NCI-H1436 (cell line): ENCODE measurements at regions not wholly inside any gene's neighbourhood (a gene's known extent, or its start where the extent isn't known, plus 50 kb on each side); places are given as distances from the start of the nearest gene placed in this dataset.
A peak's percentile ranks its signal among the peaks of the same experiment; 100 is the strongest.

Experiments
- DNase-seq: peaks from one replicate; lab custom pipeline; 2025; lab: John Stamatoyannopoulos, UW

DNA sequence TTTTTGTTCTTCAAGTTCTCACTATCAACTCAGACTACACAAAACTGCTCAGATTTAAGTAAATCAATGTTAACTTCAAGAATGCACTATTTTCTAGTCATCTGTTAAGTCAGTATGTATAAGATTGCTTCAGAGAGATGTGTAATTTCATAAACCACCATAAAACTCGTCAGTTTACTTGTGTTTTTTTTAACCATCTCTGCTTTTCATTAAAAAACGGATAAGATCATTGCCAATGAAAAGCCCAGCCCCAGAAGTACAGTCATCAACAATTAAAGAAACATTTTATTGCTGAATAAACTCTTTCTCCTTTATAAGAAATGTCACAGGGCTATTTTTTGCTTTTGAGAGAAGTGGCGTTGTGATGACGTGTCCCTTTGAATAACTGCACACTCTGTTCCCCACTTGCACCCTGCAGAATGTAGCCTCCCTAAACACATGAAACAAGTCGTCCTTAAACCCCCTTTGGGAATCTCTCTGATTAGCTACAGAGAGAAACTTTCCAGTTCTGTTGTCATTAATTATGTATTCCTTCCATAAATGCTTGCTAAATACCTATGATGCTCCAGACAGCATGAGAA, 202.7 kb upstream of the FOXD3 start:
- no peak for DNase-seq

DNA sequence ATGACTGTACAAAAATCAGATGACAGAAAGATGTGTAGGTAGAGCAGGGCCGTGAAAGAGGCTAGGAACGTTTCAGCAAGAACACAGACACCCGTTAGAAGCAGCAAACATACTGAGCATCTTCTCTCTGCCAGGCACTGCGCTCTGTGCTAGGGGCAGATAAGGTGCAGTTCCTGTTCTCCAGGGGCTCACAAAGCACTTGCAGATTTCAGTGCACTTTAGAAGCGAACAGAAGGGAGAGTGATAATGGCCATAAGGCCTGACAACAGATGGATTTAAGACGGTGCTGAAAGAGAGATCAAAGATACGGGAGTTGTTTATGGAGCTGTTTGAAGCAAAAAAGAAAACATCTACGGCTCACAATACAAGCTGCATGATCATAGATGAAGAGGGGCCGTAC, 200.3 kb upstream of the FOXD3 start:
- DNase-seq: no peak

DNA sequence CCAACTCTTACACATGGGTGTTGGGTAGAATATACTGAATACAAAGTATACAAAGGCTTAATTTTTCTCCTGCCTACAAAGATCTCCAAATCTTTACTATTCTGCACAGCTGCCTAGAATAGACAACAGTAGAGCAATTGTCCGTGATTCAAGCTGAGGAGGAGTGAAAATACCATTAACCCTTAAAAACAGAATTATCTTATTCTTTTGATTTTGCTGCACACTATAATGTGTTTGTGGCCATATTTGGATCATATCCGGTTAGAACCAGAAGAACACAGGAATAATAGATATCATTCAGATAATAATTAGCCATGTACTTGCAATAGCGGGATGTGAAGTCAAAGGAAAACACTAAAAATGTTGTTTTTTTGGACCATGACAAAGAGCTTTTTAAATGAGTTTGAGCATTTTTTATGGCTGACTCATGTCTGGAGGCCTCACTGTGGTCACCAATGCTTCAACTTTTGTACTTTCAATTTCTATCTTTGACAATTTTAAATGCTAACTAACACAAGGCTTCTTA, 197.6 kb upstream of the FOXD3 start:
- no peak for DNase-seq

DNA sequence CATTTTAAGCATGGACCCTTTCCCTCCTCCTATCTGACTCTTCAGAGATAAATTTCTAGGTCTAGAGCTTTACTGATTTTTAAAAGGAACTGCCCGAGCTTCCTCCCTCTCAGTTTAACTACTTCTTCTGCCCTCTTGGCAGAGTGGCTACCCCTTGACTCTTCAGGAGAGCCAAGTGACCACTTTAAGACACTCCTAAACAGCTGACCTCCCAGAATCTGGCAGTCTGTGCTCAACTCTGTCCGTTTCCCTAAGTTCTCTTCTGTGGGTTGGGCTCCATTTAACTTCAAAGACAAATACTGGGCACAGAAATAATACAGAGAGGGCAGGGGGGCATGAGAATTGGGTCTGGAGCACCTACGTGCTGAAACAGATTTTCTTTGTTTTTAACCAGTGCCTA, 196.3 kb upstream of the FOXD3 start:
- no peak for DNase-seq

DNA sequence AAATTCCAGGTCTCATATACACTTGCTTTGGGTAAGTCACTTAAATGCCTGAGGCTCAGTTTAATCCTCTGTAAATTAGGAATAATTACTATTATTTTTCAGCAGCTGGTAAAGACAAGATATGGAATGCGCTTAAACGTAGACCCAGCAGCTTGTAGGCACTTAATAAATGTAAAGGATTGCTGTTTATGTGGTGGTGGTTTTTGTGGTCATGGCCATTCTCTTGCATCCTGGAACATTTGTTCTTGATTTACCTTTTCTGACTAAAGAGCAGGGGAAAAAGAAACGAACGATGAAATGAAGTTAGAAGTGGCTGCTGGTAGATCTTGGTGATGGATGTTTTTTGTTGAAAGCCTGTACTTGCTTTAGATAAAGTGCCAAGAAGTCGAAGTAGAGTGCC, 195.0 kb upstream of the FOXD3 start:
- DNase-seq: no peak

DNA sequence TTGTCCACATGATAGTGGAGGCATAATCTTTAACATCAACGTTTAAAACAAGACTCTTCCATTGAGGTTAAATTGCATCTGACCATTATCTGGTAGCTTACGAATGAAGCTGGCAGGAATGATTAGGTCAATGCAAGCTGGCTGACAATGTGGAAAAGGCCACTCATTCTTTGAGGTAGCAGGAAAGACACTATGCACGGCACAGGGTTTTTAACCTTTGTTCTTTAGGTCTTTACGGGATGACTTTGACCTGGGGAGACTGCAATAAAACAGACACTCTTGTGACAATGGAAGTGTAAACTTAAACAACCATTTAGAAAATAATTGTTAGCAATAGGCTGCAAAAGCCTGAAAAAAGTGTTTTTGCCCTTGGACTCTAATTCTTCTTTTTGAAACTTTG, 193.8 kb upstream of the FOXD3 start:
- DNase-seq: no peak

DNA sequence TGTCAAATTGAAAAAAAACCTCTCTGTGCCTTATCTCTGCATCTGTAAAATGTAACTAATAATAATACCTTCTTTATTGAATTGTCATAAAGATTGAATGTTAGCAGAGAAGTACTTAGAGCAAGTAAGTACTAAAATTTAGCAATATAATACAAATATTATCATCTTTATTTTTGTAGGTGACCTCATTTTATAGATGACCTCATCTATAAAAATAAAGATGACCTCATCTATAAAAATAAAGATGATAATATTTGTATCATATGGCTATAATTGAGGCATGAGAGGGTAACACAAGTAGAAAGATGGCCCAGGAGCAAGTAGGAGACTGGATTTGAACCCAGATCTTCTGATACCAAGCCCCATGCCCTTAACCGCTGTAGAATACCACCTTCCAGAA, 193.2 kb upstream of the FOXD3 start:
- DNase-seq: no peak

DNA sequence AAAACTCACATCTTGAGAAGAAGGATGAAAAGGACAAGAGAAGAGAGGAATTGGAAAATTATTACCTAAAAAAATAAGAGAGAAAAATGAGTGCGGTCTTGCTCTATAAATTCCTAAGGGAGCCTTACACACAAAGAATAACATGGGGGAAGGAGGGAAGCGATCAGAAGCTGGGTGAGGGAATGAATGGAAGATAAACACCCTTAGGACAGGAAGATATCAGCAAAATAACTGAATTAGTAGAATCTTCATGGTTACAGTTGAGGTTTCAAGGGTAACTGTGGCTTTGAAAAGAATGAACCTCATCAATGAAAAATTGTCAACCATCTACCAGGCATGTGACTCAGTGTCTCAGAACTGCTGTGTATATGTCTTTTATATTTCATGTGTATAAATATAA, 192.5 kb upstream of the FOXD3 start:
- no peak for DNase-seq

DNA sequence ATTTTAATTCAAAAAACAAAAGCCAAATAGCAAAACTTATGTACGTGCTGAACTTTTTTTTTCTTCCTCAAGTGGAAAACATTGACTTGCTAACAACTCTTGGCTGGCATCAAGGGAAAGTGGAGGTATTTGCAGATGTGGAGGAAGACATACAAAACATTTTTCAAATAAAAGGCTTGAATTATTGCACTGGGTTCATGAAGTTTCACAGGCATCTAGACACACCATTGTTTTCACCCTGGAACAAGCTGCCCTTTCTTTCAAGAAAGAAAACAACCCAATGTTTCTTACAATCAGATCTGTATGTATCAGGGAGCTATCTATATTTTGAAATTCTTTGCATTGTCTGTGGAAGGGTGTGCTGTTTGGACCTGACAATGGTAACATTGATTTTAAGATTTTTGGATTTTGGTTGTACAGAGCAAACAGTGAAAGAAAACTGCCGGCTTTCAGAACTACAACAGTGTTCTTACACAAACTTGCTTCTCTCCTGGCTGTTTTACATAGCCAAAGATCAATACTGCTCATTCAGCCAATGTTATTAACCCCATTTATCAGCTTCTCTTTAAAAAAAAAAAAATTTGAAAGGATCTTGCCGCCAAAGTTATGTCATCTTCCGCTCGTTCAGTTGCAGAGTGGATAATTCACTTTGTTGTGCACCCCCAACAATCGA, 187.7 kb upstream of the FOXD3 start:
- DNase-seq: no peak

DNA sequence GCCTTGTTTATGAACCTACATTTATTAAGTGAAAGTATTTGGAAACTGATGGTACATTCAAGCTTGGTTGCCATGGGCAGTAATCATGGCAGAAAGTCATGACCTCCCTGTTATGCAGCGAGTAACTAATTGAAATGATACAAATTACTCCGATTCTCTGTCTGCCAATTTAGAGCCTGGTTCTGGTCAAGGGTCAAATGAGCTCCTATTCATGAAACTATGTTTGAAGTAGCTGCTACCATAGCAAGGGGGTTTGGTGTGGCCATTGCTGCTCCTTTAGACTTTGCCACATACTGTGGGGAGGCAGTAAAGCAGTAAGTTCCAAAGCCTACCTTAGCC, 187.2 kb upstream of the FOXD3 start:
- no peak for DNase-seq

DNA sequence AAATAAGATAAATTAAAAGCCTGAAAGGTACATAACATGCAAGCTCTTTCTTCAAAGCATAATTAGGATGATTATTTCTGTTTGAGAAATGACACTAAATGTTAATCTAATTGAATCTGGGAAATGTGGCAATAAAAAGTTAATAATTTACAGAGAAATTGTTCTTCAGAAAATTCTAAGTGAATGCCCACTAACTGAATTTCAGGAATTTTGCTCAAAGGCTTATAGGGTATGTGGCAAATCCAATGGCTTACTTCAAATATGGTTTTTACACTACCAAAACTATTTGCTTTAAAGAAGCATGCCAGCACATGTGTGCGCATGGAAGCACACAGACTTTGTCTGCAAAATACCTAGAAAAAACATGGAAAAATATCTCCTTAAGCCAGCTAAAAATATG, 186.6 kb upstream of the FOXD3 start:
- no peak for DNase-seq

DNA sequence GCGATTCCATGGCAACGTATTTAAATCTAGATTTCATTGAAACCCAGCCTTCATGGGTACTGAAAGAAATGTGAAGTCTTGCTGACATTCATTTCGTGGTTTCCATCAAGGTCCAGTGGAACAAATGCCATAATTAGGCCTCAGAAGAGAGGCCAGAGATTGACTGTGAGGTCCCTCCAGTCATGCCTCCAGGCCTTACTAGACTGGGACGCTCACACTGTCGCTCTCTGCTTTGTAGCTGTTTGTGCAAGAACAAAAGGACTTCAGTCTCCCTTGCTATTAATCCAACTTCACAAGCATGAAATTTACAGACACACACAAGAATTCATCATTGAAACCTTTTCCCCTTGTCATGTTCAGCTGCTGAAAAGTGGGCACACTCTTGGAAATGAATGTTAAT, 180.4 kb upstream of the FOXD3 start:
- DNase-seq: no peak

DNA sequence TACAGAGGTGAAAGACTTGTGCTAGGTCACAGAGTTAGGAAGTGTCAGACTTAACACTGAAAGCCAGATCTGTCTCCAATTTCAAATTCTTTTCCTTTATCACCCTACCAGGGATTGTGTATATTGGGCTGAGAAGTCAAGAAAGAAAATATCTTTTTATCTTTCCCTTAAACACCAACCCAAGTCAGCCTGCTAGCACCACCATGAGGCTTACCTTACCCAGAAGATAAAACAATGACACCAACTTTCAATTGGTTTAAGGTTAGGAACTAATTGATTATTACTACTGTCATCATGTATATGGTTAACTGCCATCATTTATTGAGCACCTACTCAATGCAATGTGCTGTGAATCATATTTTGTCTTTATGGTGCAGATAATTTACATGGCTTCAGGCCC, 178.9 kb upstream of the FOXD3 start:
- no peak for DNase-seq

DNA sequence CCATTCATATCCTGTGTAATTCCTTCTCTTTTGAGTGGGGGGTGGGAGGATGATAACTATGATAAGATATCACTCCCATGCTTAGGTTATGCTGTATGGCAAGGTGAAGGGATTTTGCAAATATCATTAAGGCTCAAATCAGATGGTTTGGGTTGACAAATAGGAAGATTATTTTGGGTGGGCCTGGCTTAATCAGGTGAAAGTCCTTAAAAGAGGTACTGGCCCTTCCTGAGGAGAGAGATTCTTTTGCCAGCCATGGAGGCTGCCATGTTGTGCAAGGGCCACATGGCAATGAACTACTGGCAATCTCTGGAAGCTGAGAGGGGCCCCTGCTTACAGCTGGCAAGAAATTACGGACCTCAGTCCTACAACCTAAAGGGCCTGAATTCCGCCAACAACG, 174.6 kb upstream of the FOXD3 start:
- no peak for DNase-seq

DNA sequence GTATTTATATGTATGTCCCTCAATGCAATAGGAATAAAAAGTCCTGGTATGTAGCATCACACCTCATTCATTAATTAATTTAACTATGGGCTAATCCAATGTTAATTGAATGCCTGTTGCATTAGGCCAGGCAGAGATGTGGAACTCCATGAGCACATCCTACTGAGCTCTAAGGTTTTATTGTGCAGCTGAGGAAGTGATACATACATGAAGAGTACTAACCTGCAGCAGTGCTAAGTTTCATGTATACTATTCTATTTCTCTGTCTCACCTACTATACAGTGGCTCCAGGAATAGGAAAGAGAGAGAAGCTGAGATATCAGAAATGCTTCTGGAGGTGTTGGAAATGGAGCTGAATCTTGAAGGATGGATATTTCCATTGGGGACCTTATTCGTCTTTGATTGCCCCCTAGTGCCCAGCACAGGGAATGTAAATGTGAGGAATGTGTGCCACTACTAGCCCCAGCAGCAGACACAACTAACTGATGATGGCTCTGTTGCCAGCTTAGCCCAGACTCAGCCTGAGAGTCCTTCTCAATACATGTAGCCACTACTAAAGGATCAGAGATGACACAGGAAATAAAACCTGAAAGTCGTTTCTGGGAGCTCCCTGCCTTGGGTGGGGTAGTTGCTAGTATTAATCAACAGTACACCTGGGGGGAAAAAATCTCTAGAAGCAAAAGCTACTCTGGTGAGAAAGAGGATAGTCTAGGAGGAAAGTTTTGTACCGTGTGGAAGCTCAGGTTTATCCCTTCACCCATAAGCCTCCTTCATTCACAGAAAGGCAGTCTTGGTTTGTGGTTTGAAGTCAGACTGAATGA, 173.3 kb upstream of the FOXD3 start:
- peak; percentile 54 for DNase-seq

DNA sequence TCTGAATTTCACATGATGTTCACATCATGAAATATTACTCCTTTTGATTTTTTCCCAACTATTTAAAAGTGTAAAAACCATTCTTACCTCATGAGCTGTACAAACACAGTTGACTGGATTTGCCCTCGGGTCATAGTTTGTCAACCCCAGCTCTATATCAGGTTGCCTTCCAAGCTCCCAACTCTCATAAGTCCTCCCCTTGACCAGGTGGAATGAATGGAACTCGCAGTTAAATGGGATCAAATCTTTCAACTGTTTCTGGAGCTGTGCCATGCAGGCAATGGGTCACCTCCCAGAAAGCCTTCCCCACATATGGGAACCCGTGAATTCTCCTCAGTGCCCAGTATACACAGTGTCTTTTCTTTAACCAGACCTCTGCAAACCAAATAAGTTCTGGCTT, 169.8 kb upstream of the FOXD3 start:
- no peak for DNase-seq

DNA sequence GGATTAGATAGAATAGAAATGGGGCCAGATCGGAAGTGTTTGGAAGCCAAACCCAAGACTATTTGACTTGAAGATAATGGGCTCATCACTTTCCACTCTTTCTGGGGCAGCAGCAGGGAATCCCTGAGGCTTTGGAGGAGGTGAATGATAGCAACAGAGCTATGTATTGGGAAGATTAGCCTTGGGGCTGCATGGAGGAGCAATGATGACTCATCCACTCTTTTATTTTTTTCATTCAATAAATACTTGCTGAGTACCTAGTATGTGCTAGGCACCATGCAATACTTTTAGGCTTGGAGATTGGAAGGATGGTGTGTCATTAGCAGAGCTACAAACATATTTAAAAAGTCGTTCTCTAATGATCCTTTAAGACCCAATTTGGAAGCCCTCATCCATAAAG, 166.9 kb upstream of the FOXD3 start:
- DNase-seq: no peak

DNA sequence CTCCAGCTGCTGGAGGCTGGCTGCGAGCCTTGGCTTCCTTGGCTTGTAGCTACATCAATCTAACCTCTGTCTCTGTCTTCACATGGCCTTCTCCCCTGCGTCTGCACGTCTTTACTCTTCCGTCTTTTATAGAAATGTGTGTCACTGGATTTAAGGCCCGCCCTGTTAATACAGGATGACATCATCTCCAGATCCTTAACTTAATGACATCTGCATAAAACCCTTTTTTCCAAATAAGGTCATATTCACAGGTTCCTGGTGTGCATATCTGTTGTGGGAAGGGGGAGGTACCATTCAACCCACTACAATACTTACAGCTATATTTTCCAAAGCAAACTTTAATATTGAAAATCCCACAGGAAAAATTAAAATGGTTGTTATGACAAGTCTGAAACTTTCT, 165.3 kb upstream of the FOXD3 start:
- DNase-seq: no peak

DNA sequence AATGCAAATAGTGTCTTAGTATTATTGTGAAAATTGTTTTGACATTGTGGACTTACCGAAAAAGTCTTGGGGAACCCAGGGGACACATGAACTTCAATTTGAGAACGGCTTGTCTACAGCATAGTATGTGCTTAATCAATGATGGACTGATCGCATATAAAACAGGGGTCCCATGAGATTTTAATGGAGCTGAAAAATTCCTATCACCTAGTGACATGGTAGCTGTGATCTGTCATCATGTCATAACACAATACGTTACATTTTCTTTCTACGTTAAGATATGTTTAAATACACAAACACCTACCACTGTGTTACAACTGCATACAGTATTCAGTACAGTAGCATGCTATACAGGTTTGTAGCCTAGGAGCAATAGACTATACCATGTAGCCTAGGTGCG, 153.3 kb upstream of the FOXD3 start:
- DNase-seq: no peak

DNA sequence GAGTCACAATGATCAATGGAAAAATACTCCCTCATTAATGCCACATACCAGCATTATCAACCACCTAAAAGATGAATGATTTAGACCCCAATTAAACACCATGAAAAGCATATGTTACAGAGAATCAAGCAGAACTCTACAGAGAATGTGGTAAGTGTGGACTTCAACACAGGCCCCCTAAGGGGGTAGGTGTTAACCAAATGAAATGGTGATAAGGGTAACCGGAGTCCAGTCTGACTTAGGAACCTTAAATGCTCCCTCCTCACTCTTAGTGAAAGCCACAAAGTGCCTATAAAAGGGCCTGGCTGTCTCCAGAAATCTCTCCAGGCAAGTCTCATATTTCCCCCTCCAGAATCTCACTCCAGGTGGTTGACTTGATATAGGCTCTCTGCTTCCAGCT, 149.2 kb upstream of the FOXD3 start:
- DNase-seq: no peak

DNA sequence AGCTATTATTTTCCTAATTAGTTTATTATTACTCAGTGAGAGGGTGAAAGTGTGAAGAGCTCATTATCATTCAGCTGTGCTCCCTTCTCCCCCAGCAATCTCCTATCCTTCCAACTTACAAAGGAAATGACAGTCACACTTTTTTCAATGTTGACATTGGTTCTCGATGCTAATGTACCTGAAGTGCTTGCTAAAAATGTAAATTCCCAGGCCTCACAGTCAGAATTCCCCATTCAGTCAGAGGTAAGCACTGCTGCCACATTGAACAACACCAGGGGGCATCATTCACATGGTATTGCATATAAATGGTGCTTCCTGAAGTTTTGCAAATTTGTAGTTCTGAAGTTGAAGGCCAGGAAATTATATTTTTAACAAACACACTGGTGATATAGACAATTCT, 132.7 kb upstream of the FOXD3 start:
- DNase-seq: peak; percentile 32

DNA sequence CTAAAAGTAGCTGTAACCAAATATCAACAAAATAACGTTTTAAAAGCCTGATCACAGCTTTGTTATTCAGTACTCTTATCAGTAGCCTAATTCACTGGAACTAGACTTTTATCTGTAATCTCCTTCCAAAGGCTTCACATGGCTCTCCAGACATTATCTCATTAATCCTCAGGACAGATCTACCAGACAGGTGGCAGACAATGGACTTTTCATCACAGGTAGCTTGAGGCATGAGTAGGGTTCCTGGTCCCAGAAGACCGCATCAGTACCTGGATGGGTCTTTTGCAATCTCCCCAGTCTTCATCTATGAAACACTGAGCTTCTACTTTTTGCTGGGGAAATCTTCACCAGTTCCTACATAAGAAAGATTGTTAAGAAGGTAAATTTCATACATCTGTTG, 132.2 kb upstream of the FOXD3 start:
- no peak for DNase-seq

DNA sequence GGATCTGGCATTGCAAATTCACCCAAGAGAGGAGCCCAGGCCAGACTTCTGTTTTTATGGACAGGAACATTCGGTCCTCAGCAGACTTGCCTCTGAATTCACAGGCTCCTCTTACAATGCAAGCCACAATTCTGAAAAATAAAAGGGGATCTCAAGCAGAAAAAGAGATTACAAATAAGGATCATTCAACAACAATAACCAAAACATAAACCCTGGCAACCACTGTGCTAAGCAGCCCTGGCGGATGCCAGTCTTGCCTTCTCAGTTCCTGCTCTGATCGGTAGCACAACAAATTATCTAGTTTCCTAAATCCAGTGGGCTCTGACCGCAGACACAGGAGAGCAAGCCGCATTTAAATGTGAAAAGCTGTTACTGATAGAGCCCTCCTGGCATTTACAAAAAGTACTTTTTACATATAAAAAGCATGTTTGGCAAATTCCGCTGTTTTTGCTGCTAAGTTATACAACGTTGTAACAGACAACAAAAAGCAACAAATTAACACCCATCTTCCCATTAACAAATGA, 123.4 kb upstream of the FOXD3 start:
- DNase-seq: no peak
